SW 1271 (cell line): ENCODE measurements at regions not wholly inside any gene's neighbourhood (a gene's known extent, or its start where the extent isn't known, plus 50 kb on each side); places are given as distances from the start of the nearest gene placed in this dataset.
"Not testable (repeated sequence)": the region's sequence is repeated elsewhere in the genome, so short reads cannot be mapped to it uniquely, and the experiment has no call there.

Experiments used
- DNase-seq, 2 experiments: peaks; one replicate each; lab custom pipeline; 2025; lab: John Stamatoyannopoulos, UW

DNA sequence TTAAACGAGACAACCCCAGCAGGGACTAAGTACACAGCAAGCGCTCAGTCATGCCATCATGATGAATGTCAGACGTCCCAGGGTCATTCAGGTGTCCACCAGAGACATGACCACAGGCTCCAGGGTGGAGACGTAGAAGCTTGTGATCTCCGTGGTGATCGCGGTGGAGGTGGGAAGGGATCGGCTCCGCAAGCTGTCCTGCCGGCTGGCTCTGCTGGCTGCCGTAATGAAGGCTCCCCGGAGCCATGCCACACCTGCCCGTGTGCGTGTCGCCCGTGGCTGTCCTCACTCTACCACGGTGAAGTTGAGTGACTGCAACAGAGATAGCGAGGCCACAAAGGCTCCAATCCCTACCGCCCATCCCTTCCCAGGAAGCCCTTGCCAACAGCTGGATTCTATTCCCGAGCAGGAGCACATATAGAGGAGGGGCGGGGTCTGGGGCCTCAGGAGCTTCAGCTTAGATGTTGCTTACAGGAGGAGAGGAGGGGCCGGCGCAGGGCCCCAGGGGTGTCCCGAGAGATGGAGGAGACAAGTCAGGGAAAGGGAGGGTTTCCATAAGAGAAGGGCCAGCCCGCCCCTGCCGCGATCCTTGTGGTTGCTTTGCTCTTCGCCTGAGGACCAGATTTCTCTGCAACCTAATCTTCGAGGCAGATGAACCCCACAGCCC lies 332.6 kb upstream of the SFSWAP start:
- no peak for DNase-seq

- DNase-seq = no peak
Measured at GRCh38 chr12:131378861-131379665, 331.8 kb upstream of the SFSWAP start.

GRCh38 chr12:131379738-131380137 lies 331.2 kb upstream of the SFSWAP start:
- no peak for DNase-seq

GRCh38 chr12:131380220-131380964 lies 330.5 kb upstream of the SFSWAP start:
- DNase-seq = no peak

DNA sequence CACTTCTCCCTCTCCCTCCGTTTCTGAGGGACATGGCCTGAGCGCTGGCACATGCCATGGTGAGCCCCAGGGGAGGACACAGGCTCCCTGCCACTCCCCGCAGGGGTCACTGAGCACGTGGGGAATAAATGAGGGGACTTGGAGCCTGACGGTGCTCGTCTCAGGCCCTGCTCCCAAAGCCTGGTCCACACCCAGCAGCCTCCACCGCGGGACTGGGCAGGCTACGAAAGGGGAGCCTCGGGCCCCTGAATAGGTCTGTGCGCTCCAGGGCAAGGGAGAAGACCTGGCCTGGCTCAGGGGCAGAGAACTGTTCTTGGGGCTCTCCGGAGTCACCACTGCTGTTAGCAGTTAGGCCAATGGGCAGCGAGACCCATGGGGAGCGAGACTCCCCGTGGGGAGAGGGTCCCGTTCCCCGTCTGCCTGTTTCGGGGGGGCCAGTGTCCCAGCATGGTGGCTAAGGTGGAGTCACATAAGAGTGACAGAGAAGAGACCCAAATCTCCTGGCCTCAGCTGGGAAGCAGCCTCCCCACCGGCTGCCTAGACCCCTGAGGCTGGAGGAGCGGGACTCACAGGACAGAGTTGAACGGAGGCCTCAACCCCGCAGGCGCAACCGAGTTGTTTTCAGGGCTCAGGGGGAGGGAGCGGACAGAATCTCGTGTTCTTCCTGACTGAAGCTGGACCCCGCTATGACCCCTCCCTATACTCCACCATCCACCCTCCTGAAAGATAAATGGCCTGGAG lies 329.8 kb upstream of the SFSWAP start:
- DNase-seq = no peak

DNA sequence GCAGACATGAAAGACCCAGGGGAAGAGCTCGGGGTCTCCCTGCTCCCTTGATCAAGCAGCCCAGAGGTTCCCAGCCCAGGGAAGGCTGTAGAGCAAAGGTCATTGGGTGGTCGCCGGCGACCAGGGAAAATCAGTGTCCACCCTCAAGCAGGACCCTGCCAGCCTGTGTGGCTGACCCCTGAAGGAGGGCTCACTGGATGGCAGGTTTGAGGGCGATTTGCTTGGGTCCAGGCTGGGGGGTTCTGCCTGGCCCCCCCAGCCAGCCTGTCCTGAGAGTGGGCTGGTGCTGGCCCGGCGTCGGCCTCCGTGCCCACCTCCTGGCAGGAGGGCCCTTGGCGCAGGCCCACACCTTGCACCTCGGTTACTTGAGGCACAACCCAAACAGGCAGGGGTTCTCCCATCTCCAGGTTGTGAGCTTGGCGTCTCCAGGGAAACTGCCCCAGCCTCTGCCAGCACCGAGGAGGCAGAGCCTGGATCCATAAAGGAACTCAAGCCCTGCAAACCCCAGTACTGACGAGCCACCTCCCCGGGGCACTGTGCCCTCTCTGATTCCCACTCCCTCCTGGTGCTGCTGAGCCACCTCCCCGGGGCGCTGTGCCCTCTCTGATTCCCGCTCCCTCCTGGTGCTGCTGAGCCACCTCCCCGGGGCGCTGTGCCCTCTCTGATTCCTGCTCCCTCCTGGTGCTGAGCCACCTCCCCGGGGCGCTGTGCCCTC lies 329.0 kb upstream of the SFSWAP start:
- no peak for DNase-seq

- DNase-seq = no peak
Measured at GRCh38 chr12:131383291-131383690, 327.6 kb upstream of the SFSWAP start.

DNA sequence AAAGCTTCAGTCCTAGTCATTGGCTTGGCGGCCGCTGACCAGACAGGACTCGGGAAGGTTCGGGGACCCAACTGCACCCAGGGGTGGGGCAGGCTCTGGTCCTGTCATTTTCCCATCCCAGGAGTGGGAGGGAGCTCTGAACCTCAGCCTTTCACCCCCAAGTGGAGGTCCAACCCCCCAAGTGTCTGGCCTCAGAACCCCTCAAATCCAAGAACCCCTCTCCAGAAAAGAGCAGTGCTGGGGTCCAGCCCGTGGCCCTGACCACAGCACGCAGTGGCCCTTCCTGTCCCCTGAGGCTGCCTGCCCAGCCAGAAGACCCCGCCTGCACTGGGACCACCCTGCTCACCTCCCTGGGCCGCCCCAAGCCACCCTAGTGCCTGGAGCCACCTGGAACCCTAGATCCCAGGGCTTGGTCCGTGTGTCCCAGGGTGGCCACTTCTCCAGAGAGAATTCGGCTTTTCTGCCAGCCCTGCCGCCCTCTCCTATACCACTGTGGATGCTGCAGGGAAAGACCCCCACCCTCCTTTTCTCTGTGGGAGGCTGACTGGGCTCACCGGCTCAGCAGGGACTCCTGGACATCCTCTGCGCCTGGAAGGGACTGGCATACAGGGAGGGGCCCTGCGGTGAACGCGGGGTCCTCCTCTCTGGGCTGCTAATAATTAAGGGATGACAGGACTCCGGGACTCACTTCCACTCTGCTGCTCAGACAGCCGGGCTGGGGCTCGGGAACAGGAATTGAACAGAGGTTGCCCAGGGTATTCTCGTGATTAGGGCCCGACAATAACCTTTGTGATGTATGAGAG lies 326.9 kb upstream of the SFSWAP start:
- no peak for DNase-seq

- DNase-seq = no peak
Measured at GRCh38 chr12:131384544-131384855, 326.4 kb upstream of the SFSWAP start.

GRCh38 chr12:131385313-131386166 lies 325.4 kb upstream of the SFSWAP start:
- no peak for DNase-seq

DNA sequence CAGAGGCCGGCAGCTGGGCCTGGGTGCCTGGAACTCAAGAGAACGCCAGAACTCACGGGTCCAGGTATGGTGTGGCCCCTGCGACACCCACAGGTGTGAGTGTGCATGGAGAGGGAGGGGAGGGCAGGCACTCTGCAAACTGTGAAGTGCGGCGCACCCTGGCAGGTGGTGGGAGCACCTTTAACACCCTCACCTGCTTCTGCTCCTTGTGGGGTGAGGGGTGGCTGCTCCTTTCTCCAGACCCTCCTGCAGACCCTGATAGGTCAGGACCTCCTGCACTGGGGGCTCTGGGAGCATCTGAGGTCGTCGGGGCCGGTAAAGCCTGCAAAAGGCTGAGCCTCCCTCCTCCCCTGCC lies 324.7 kb upstream of the SFSWAP start:
- no peak for DNase-seq

DNA sequence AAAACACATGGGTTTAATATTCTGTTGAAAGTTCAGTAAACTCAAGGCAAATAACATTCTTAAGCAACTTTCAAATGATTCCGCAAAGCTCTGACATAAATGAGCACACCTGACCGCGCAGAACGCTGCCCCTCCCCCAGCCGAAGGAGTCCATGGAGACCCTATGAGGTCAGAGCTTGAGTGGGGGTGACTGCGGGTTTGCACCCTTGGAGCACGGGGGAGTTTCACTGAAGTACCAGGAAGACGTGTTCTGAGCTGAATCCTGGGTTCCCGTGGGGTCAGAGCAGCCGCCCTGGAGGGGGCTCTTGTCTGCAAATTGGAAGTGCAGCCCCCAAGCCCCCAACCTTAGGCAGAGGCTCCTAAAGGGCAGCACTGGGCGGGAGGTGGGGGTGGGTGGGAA lies 324.1 kb upstream of the SFSWAP start:
- no peak for DNase-seq

- DNase-seq = no peak
Measured at GRCh38 chr12:131387281-131388163, 323.4 kb upstream of the SFSWAP start.

DNA sequence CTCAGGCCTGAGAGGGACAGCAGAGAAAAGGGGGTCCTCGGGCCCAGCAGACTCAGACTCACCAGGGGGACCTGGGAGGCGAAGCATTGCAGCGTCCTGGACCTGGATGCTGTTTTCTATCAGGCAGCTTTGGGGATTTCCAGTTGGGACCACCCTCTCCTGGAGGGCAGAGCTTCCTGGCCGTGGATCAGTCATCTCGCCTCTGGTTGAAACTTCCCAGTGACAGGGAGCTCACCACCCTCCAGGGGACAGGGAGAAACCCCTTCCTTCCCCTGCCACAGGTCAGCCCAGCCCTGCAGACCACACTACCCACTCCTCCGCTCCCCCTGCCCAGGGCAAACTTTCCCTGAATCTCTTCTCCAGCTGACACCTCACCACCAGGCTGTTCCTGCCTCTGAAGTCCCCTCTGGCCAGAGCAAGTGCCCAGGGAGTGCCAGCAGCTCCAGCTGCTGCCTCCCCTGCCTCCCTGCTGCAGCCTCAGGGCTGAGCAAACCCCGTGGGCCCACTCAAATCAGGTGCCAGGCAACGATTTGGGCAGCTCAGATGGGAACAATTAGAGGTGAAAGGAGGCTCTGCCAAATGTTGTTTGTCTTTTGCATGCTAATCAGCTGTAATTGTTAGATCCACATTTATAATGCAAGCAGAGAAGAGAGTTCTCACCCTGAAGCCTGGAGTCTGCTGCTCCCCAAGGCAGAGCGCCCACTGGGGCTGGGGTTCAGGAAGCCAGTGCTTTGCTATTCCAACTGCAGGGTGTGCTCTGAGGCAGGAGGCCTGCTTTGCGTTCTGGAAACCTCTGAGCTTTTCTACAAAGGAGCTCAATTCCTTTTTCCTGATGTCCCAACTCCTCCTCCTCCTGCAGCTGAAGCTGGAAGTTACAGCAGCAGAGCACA lies 322.5 kb upstream of the SFSWAP start:
- not testable (repeated sequence) for DNase-seq

GRCh38 chr12:131389054-131390013 lies 321.6 kb upstream of the SFSWAP start:
- no peak for DNase-seq

- no peak for DNase-seq
Measured at GRCh38 chr12:131390412-131391334, 320.2 kb upstream of the SFSWAP start.
